ENCODE measurements at regions not wholly inside any gene's neighbourhood (a gene's known extent, or its start where the extent isn't known, plus 50 kb on each side); places are given as distances from the start of the nearest gene placed in this dataset.

- intact Hi-C loops (cut with DNase I): loop anchor here (2.0 kb wide), 1 partner anchor 139 kb away; no protein-coding TSS in a partner anchor
- DNase-seq (ENCODE audit: missing footprints): no peak
- ATAC-seq: no peak
Observed at GRCh38 chr2:156647377-156648010, 211.3 kb downstream of the GPD2 start.

GRCh38 chr2:156648522-156648921, 212.3 kb downstream of the GPD2 start:
- no peak for ATAC-seq
- intact Hi-C loops (cut with DNase I): loop anchor here (2.0 kb wide), 1 partner anchor 138 kb away; no protein-coding TSS in a partner anchor
- no peak for DNase-seq (ENCODE audit: missing footprints)

- peak; percentile 77 for DNase-seq (ENCODE audit: missing footprints)
- intact Hi-C loops (cut with DNase I): loop anchor here (1.0 to 2.0 kb wide), 2 partner anchors 137 to 243 kb away; no protein-coding TSS in a partner anchor
- ATAC-seq: peak; percentile 99
Observed at GRCh38 chr2:156649596-156649995, 213.4 kb downstream of the GPD2 start.

- DNase-seq (ENCODE audit: missing footprints) (no peak), ATAC-seq (no peak)
- intact Hi-C loops (cut with DNase I): no loop called here
Observed at GRCh38 chr2:156652691-156653090, 216.5 kb downstream of the GPD2 start.

GRCh38 chr2:156653675-156654074, 217.5 kb downstream of the GPD2 start:
- ATAC-seq: no peak
- intact Hi-C loops (cut with DNase I): no loop called here
- no peak for DNase-seq (ENCODE audit: missing footprints)

GRCh38 chr2:156657809-156658208, 221.6 kb downstream of the GPD2 start:
- ATAC-seq (no peak), DNase-seq (ENCODE audit: missing footprints) (no peak)
- intact Hi-C loops (cut with DNase I): no loop called here

GRCh38 chr2:156659694-156660093, 223.5 kb downstream of the GPD2 start:
- ATAC-seq (no peak), DNase-seq (ENCODE audit: missing footprints) (no peak)
- intact Hi-C loops (cut with DNase I): no loop called here

GRCh38 chr2:156663757-156664409, 227.7 kb downstream of the GPD2 start:
- no peak for ATAC-seq
- DNase-seq (ENCODE audit: missing footprints): no peak
- intact Hi-C loops (cut with DNase I): no loop called here

- intact Hi-C loops (cut with DNase I): no loop called here
Observed at GRCh38 chr2:156666130-156666785, 230.1 kb downstream of the GPD2 start.

GRCh38 chr2:156670104-156670503, 233.9 kb downstream of the GPD2 start:
- ATAC-seq: no peak
- intact Hi-C loops (cut with DNase I): no loop called here
- no peak for DNase-seq (ENCODE audit: missing footprints)

More at GRCh38 chr2:156666130-156666785, 230.1 kb downstream of the GPD2 start:
- no peak for DNase-seq (ENCODE audit: missing footprints)
- ATAC-seq: no peak

GRCh38 chr2:156671706-156672361, 235.7 kb downstream of the GPD2 start:
- DNase-seq (ENCODE audit: missing footprints) (no peak), ATAC-seq (no peak)
- intact Hi-C loops (cut with DNase I): no loop called here

GRCh38 chr2:156672556-156673332, 236.6 kb downstream of the GPD2 start:
- no peak for ATAC-seq

GRCh38 chr2:156673333-156673615, 237.1 kb downstream of the GPD2 start:
- intact Hi-C loops (cut with DNase I): no loop called here
- no peak for ATAC-seq
- no peak for DNase-seq (ENCODE audit: missing footprints)

More at GRCh38 chr2:156672556-156673332, 236.6 kb downstream of the GPD2 start:
- no peak for DNase-seq (ENCODE audit: missing footprints)
- intact Hi-C loops (cut with DNase I): no loop called here

- no peak for ATAC-seq
- DNase-seq (ENCODE audit: missing footprints): no peak
- intact Hi-C loops (cut with DNase I): no loop called here
Observed at GRCh38 chr2:156673981-156674380, 237.8 kb downstream of the GPD2 start.

- intact Hi-C loops (cut with DNase I): no loop called here
- DNase-seq (ENCODE audit: missing footprints): no peak
- no peak for ATAC-seq
Observed at GRCh38 chr2:156675896-156676295, 239.7 kb downstream of the GPD2 start.

GRCh38 chr2:156679820-156680219, 243.6 kb downstream of the GPD2 start:
- DNase-seq (ENCODE audit: missing footprints) (no peak), ATAC-seq (no peak)
- intact Hi-C loops (cut with DNase I): no loop called here

- intact Hi-C loops (cut with DNase I): no loop called here
- DNase-seq (ENCODE audit: missing footprints) (no peak), ATAC-seq (no peak)
Observed at GRCh38 chr2:156680266-156680665, 244.1 kb downstream of the GPD2 start.

GRCh38 chr2:156687126-156687525, 250.9 kb downstream of the GPD2 start:
- DNase-seq (ENCODE audit: missing footprints) (no peak), ATAC-seq (no peak)
- intact Hi-C loops (cut with DNase I): no loop called here

GRCh38 chr2:156687715-156688114, 251.5 kb downstream of the GPD2 start:
- DNase-seq (ENCODE audit: missing footprints) (no peak), ATAC-seq (peak; percentile 73)
- intact Hi-C loops (cut with DNase I): no loop called here

Measured in Right ventricle myocardium inferior (tissue), 1 donor.